Stomach (tissue), 8 donors: ENCODE measurements at regions not wholly inside any gene's neighbourhood (a gene's known extent, or its start where the extent isn't known, plus 50 kb on each side); places are given as distances from the start of the nearest gene placed in this dataset.
"Not testable (repeated sequence)": the region's sequence is repeated elsewhere in the genome, so short reads cannot be mapped to it uniquely, and the experiment has no call there.

Experiments used
- DNase-seq, 2 donors: peaks; one replicate each; pipeline versions ENCODE4 v3.0.0 to v3.0.0-alpha.2; 2013 to 2019
- H3K27ac ChIP-seq, 5 donors: fragments of 200-600 bp in 4 of 5; sonication (generic) in 4 of 5; one replicate each; pipeline ENCODE4 v1.5.1; 2013 to 2019; ENCODE audit warnings: mild to moderate bottlenecking in 1 of 5, moderate library complexity in 1 of 5
- H3K27me3 ChIP-seq, 3 donors: fragments of 200-600 bp; sonication (generic); one replicate each; pipeline ENCODE4 v1.5.1; 2017 to 2019; ENCODE audit warnings: mixed run types in 1 of 3
- H3K36me3 ChIP-seq, 4 donors: fragments of 200-600 bp; sonication (generic); 1 replicate in 3 of 4; 2 replicates in 1 of 4; pipeline ENCODE4 v1.5.1; 2016 to 2019
- H3K4me1 ChIP-seq, 4 donors: fragments of 200-600 bp; sonication (generic); one replicate each; pipeline ENCODE4 v1.5.1; 2016 to 2019
- H3K4me3 ChIP-seq, 4 donors: fragments of 200-600 bp; sonication (generic) in 3 of 4; one replicate each; pipeline ENCODE4 v1.5.1; 2016 to 2019; ENCODE audit warnings: mild to moderate bottlenecking in 1 of 4
- H3K9me3 ChIP-seq, 4 donors: fragments of 200-600 bp; sonication (generic); one replicate each; pipeline ENCODE4 v1.5.1; 2016 to 2019
- EP300 ChIP-seq: sonication (generic); formaldehyde crosslinking; IDR thresholded peaks from one replicate; pipeline ENCODE4 v1.6.1; 2017; ENCODE audit warnings: antibody characterized with exemption
- POLR2A ChIP-seq, 4 donors: fragments of 450-650 bp; IDR thresholded peaks; one replicate each; pipeline ENCODE4 v1.6.1; 2016; ENCODE audit warnings: antibody characterized with exemption in 4 of 4, control low read depth in 2 of 4, mild to moderate bottlenecking in 1 of 4, moderate library complexity in 1 of 4
- POLR2AphosphoS5 ChIP-seq, 3 donors: sonication (generic); formaldehyde crosslinking; IDR thresholded peaks; one replicate each; pipeline ENCODE4 v1.6.1; 2016; ENCODE audit warnings: antibody characterized with exemption in 3 of 3
- WGBS, 5 donors: extraction: QIAGEN DNeasy Blood & Tissue Kit in 3 of 5; methylation state at CpG; one replicate each; pipeline versions ENCODE4 v1.1.5 to v1.1.7; 2013 to 2018; 5-methylcytosine and 5-hydroxymethylcytosine counted together
- intact Hi-C: fragments of 100-400 bp; cut with DNase I; formaldehyde crosslinking; loops from one replicate; pipeline ENCODE4 v1.15.1; 2023; ENCODE audit warnings: low total_unique reads
- TF ChIP-seq, protein P1 (sequence below), 7 experiments: fragments of 450-650 bp in 4 of 7; fragments of 200-600 bp in 3 of 7; sonication (generic) in 3 of 7; IDR thresholded peaks; one replicate each; pipeline ENCODE4 v1.5.1; 2016 to 2019; ENCODE audit warnings: antibody characterized with exemption in 7 of 7, control low read depth in 2 of 7, mild to moderate bottlenecking in 1 of 7
- donor health status: healthy with polysubstance abuse.
- donor health status: Bipolar disorder and iron deficiency.
- donor health status: healthy.

DNA sequence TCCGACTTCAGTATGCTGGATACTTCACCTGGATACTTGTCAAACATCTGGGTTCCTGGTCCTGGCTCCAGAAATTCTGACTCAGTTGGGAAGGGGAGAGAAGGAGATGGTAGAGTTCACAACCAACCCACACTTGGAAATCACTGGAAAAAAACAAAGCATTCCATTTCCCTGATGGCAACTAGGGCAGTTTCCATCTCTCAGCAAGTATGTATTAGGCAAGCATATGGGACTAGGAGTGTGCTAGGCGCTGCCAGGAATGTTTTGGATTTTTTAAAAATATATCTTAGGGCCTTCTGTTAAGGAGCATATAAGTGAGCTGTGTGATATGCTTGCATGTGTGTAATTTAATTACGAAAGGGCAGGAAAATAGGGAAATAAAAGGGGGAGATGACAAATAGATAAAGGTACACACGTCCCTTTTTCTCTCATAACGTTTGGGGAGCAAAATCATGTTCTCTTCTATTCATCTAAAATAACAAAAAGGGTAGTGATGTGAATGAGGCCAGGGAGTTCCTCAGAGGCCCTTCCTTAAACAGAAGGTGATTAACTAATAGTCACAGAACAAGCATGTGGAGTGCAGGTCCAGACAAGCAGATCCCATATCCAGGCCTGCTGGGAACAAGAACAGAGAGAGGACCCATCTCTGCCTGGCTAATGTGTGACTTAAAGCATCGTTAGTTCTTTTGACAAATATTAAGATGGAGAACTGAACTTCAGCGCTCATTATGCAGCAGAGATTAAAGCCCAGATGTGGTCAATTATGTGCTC, 64.5 kb upstream of the NFE2L3 start:
- no peaks in the 10 kb centered on the region for H3K36me3 ChIP-seq
- no peak overlapping the region for H3K27ac ChIP-seq
- no peak for TF ChIP-seq POLR2A (IDR thresholded peaks at IDR 0.05)
- TF ChIP-seq, protein P1, sequence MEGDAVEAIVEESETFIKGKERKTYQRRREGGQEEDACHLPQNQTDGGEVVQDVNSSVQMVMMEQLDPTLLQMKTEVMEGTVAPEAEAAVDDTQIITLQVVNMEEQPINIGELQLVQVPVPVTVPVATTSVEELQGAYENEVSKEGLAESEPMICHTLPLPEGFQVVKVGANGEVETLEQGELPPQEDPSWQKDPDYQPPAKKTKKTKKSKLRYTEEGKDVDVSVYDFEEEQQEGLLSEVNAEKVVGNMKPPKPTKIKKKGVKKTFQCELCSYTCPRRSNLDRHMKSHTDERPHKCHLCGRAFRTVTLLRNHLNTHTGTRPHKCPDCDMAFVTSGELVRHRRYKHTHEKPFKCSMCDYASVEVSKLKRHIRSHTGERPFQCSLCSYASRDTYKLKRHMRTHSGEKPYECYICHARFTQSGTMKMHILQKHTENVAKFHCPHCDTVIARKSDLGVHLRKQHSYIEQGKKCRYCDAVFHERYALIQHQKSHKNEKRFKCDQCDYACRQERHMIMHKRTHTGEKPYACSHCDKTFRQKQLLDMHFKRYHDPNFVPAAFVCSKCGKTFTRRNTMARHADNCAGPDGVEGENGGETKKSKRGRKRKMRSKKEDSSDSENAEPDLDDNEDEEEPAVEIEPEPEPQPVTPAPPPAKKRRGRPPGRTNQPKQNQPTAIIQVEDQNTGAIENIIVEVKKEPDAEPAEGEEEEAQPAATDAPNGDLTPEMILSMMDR (IDR thresholded peaks at IDR 0.05), result no peak
- TF ChIP-seq EP300, result no peak
- no peak for TF ChIP-seq POLR2AphosphoS5 (IDR thresholded peaks at IDR 0.05)
- WGBS, 5 donors, result 68 to 83% (median 69%) methylated on average over 7 of the region's 7 CpGs
- H3K4me3 ChIP-seq, result no peak overlapping the region
- no peaks in the 10 kb centered on the region for H3K27me3 ChIP-seq
- H3K4me1 ChIP-seq, result peaks cover 0 to 10% (median 4%) of the 10 kb centered on the region in 4 donors
- intact Hi-C loops, result no loop called here
- no peak for DNase-seq
- H3K9me3 ChIP-seq, result no peaks in the 10 kb centered on the region

DNA sequence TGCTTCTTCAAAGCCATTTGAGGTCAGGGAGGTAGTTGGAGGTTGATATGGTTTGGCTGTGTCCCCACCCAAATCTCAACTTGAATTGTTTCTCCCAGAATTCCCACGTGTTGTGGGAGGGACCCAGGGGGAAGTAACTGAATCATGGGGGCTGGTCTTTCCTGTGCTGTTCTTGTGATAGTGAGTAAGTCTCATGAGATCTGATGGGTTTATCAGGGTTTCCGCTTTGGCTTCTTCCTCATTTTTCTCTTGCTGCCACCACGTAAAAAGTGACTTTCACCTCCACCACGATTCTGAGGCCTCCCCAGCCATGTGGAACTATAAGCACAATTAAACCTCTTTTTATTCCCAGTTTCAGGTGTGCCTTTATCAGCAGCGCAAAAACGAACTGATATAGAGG, 62.5 kb upstream of the NFE2L3 start:
- DNase-seq, H3K4me1 ChIP-seq, H3K4me3 ChIP-seq, H3K27me3 ChIP-seq, H3K36me3 ChIP-seq, H3K27ac ChIP-seq, H3K9me3 ChIP-seq, intact Hi-C loops: not testable (repeated sequence)
- WGBS, 5 donors, result 64 to 68% (median 67%) methylated on average over 6 of the region's 6 CpGs

DNA sequence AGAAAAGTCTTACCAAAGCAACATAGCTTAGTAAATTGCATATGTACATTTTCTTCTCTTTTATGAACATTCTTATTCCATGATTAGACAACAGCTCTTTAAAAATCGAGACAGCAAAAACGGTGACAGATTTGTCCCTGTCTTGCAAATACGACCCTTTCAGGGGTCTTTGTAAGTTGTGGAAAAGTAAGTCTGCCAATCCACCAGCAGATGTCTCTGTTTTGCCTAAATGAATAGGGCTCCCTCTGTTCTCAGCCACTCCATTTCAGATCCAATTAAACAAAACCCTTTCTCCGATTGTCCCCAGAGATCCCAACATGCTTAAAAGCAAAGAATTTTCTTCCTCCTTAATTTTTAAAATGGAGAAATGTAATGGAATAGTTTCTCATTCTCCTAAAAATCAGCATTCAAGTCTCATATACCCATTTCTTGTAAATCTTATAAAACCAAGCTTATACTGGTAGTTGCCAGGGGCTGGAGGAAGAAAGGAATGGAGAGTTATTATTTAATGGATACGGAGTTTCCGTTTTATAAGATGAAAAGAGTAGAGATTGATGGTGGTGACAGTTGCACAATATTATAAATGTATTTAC, 61.0 kb upstream of the NFE2L3 start:
- peak in 1 of 2 donors; percentile 83 for DNase-seq
- Histone ChIP-seq H3K9me3 (no peaks in the 10 kb centered on the region), H3K27me3 (no peaks in the 10 kb centered on the region), H3K27ac (no peak overlapping the region), H3K36me3 (no peaks in the 10 kb centered on the region), H3K4me3 (no peak overlapping the region), H3K4me1 (peaks cover 0 to 10% (median 4%) of the 10 kb centered on the region in 4 donors)
- TF ChIP-seq, protein P1 (IDR thresholded peaks at IDR 0.05), result peak in 5 of 7 experiments; percentile 33 to 73 (median 63)
- TF ChIP-seq POLR2A (IDR thresholded peaks at IDR 0.05) (no peak), EP300 (no peak), POLR2AphosphoS5 (IDR thresholded peaks at IDR 0.05) (no peak)
- intact Hi-C loops, result no loop called here
- WGBS, 5 donors, result 4 to 14% (median 10%) methylated on average over 6 of the region's 6 CpGs

DNA sequence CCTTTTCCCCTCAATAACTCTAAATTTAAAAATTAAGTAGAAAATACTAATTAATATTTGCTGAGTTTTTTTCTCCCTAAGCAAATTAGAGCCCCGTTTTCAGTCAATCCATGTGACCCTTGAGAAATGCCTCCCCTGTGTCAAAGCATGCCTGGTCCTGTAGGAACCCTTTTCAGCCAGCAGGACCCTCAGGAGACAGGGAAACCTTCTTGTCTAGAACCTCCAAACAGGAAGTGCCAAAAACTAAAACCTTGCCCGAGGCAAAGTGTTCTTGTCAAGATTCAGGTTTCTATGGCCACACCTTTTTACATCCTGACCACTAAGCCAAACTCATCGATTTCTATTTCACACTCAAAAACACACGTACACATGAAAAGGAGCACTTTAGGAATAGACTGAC, 60.1 kb upstream of the NFE2L3 start:
- intact Hi-C loops, result no loop called here
- Histone ChIP-seq H3K4me3 (no peak overlapping the region), H3K27ac (no peak overlapping the region), H3K4me1 (peaks cover 0 to 10% (median 4%) of the 10 kb centered on the region in 4 donors), H3K9me3 (no peaks in the 10 kb centered on the region), H3K27me3 (no peaks in the 10 kb centered on the region), H3K36me3 (no peaks in the 10 kb centered on the region)
- WGBS, 5 donors, result 65 to 75% (median 68%) methylated on average over 4 of the region's 4 CpGs
- no peak for DNase-seq
- no peak for TF ChIP-seq EP300
- no peak for TF ChIP-seq POLR2A (IDR thresholded peaks at IDR 0.05)
- TF ChIP-seq, protein P1 (IDR thresholded peaks at IDR 0.05), result no peak
- TF ChIP-seq POLR2AphosphoS5 (IDR thresholded peaks at IDR 0.05), result no peak

DNA sequence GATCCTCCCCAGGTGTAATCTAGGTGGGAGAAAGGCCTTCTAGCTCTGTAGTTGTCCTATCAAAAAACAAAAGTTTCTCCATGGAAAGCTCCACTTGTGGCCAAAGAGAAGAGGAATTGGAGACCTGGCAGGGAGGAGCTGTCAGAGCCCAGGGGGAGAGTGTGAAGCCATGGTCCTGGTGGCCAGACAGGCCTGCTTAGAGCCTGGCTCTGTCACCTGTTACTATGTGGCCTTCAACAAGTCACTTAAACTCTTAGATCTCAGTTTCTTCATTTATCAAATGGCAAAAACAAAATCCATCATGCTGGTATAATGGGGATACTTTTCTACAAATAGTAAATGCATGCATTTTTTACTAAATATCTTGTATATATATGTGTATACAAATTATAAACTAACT, 59.0 kb upstream of the NFE2L3 start:
- Histone ChIP-seq H3K36me3 (no peaks in the 10 kb centered on the region), H3K9me3 (no peaks in the 10 kb centered on the region), H3K27ac (no peak overlapping the region), H3K4me1 (peaks cover 0 to 10% (median 4%) of the 10 kb centered on the region in 4 donors), H3K4me3 (no peak overlapping the region), H3K27me3 (no peaks in the 10 kb centered on the region)
- DNase-seq, result no peak
- intact Hi-C loops, result no loop called here
- TF ChIP-seq EP300 (no peak), POLR2A (IDR thresholded peaks at IDR 0.05) (no peak), POLR2AphosphoS5 (IDR thresholded peaks at IDR 0.05) (no peak)
- TF ChIP-seq, protein P1 (IDR thresholded peaks at IDR 0.05), result no peak
